K562 (cell line): ENCODE measurements at regions not wholly inside any gene's neighbourhood (a gene's known extent, or its start where the extent isn't known, plus 50 kb on each side); places are given as distances from the start of the nearest gene placed in this dataset.

Source experiments
- ATAC-seq: fragments of 200-7000 bp; cut with Tn5 transposase; 3 replicates; pipeline ENCODE4 v1.9.1; 2020; ENCODE audit warnings: moderate library complexity
- BruUV-seq: library from RNA; stranded (reverse); fragments of 400-500 nt; replicated peaks from 2 replicates; lab custom pipeline; 2021; lab: Mats Ljungman, UMichigan
- CTCF ChIA-PET: fragments of 300-600 bp; formaldehyde crosslinking; extraction: SDS; loops from one replicate; lab custom pipeline; 2021; ENCODE audit warnings: low intra/inter-chr PET ratio; lab: Yijun Ruan, JAX
- POLR2A ChIA-PET: fragments of 300-600, 350-650 bp; sonication (Branson Sonifier 250); formaldehyde crosslinking; extraction: SDS; loops from one replicate; lab custom pipeline; 2021; ENCODE audit warnings: antibody characterized with exemption, inconsistent platforms; lab: Yijun Ruan, JAX
- DNase-seq, 4 experiments: peaks; one replicate each; pipeline versions ENCODE4 v3.0.0 to v3.0.0-alpha.2; 2011 to 2018; ENCODE audit warnings: low spot score in 3 of 4, mixed read lengths in 3 of 4; ENCODE audit errors: extremely low read depth in 1 of 4
- FAIRE-seq: peaks from 2 replicates; lab custom pipeline; 2011; peaks lifted over from hg19 to GRCh38; lab: Jason Lieb, UNC
- H2AFZ ChIP-seq: 2 replicates; pipeline ENCODE4 v1.6.0; 2011; ENCODE audit warnings: low read depth, low read length, control low read depth, inconsistent platforms
- H3K27ac ChIP-seq: fragments of 200-600 bp; 3 replicates; pipeline ENCODE4 v1.8.0; 2011; ENCODE audit warnings: low read depth, mild to moderate bottlenecking, control low read depth, inconsistent platforms, low read length, moderate library complexity, mixed read lengths; ENCODE audit errors: extremely low read depth
- H3K27me3 ChIP-seq, 2 experiments: fragments of 300-600 bp in 1 of 2; 2 replicates in 1 of 2; 3 replicates in 1 of 2; pipeline versions ENCODE4 v1.6.0 to v1.8.0; 2011; ENCODE audit warnings: inconsistent platforms in 2 of 2, low read length in 2 of 2, mild to moderate bottlenecking in 1 of 2, mixed read lengths in 1 of 2, moderate library complexity in 1 of 2; ENCODE audit not compliant: control insufficient read depth in 2 of 2, insufficient read depth in 2 of 2
- H3K36me3 ChIP-seq: fragments of 300-600 bp; 3 replicates; pipeline ENCODE4 v1.8.0; 2011; ENCODE audit warnings: mild to moderate bottlenecking, low read length, inconsistent platforms; ENCODE audit not compliant: control insufficient read depth, insufficient read depth
- H3K4me1 ChIP-seq, 2 experiments: fragments of 200-600 bp in 1 of 2; replicated peaks in 1 of 2; 2 replicates in 1 of 2; 3 replicates in 1 of 2; pipeline versions ENCODE4 v1.5.1 to v1.8.0; 2011; ENCODE audit warnings: inconsistent platforms in 2 of 2, low read length in 2 of 2, mild to moderate bottlenecking in 1 of 2, mixed read lengths in 1 of 2, moderate library complexity in 1 of 2; ENCODE audit not compliant: control insufficient read depth in 2 of 2, insufficient read depth in 2 of 2
- H3K4me2 ChIP-seq: 2 replicates; pipeline ENCODE4 v1.6.1; 2011; ENCODE audit warnings: low read length, control low read depth, inconsistent platforms, mixed read lengths; ENCODE audit not compliant: insufficient read depth
- H3K4me3 ChIP-seq: fragments of 200-600 bp; sonication (generic), shearing (Covaris generic); 2 replicates; pipeline ENCODE4 v1.5.1; 2016; ENCODE audit warnings: control low read depth, inconsistent platforms
- H3K79me2 ChIP-seq: fragments of 200-600 bp; 3 replicates; pipeline ENCODE4 v1.8.0; 2011; ENCODE audit warnings: low read length, inconsistent platforms; ENCODE audit not compliant: control insufficient read depth, insufficient read depth
- H3K9ac ChIP-seq, 2 experiments: 2 replicates each; pipeline versions ENCODE4 v1.6.0 to v1.6.1; 2011; ENCODE audit warnings: low read depth in 2 of 2, low read length in 2 of 2, control low read depth in 1 of 2, inconsistent platforms in 1 of 2, mild to moderate bottlenecking in 1 of 2, mixed read lengths in 1 of 2; ENCODE audit not compliant: insufficient read depth in 1 of 2
- H3K9me1 ChIP-seq: one replicate; pipeline ENCODE4 v1.6.0; 2011; ENCODE audit warnings: inconsistent platforms, mild to moderate bottlenecking, low read length, moderate library complexity; ENCODE audit not compliant: control insufficient read depth, insufficient read depth
- H3K9me3 ChIP-seq: replicated peaks from 2 replicates; pipeline ENCODE4 v1.5.1; 2011; ENCODE audit warnings: low read depth, low read length, inconsistent platforms; ENCODE audit not compliant: control insufficient read depth, insufficient read depth
- H4K20me1 ChIP-seq: replicated peaks from 2 replicates; pipeline ENCODE4 v1.6.1; 2011; ENCODE audit warnings: low read length, inconsistent platforms, mixed read lengths; ENCODE audit not compliant: control insufficient read depth, insufficient read depth
- AFF4 ChIP-seq: sonication (generic); formaldehyde crosslinking; IDR thresholded peaks from 2 replicates; pipeline ENCODE4 v1.8.0; 2023; ENCODE audit warnings: mild to moderate bottlenecking, missing genetic modification reagents
- ATF2 ChIP-seq: sonication (generic); formaldehyde crosslinking; IDR thresholded peaks from 2 replicates; pipeline ENCODE4 v1.8.1; 2022; ENCODE audit warnings: missing genetic modification reagents
- BACH1 ChIP-seq: fragments of 200-800 bp; sonication (Bioruptor generic); IDR thresholded peaks from 2 replicates; pipeline ENCODE4 v1.6.1; 2016; ENCODE audit warnings: missing genetic modification characterization, missing compliant biosample characterization
- FOXO4 ChIP-seq: fragments of 450-650 bp; formaldehyde crosslinking; IDR thresholded peaks from 2 replicates; pipeline ENCODE4 v1.4.0; 2020; ENCODE audit warnings: mild to moderate bottlenecking, moderate library complexity
- HEY1 ChIP-seq: fragments of 250-450 bp; sonication (Bioruptor Pico); IDR thresholded peaks from 2 replicates; pipeline ENCODE4 v1.5.0; 2020; ENCODE audit warnings: mild to moderate bottlenecking, moderate library complexity, borderline replicate concordance
- NR1H2 ChIP-seq: sonication (generic); formaldehyde crosslinking; IDR thresholded peaks from 2 replicates; pipeline ENCODE4 v1.4.0; 2020; ENCODE audit warnings: mild to moderate bottlenecking, missing genetic modification reagents
- SNAPC5 ChIP-seq: fragments of 250-450 bp; sonication (Bioruptor Pico); IDR thresholded peaks from 2 replicates; pipeline ENCODE4 v1.8.0; 2021; ENCODE audit warnings: moderate library complexity, mild to moderate bottlenecking, inconsistent platforms
- TGIF2 ChIP-seq: sonication (generic); formaldehyde crosslinking; IDR thresholded peaks from 2 replicates; pipeline ENCODE4 v1.8.1; 2022; ENCODE audit warnings: mild to moderate bottlenecking, missing genetic modification reagents, moderate library complexity
- THRA ChIP-seq: fragments of 450-650 bp; IDR thresholded peaks from 2 replicates; pipeline ENCODE4 v1.6.1; 2017; ENCODE audit warnings: mild to moderate bottlenecking, moderate library complexity
- WGBS: fragments of 100-300 bp; shearing (Covaris generic); methylation state at CpG from one replicate; pipeline ENCODE4 v1.1.6; 2016; ENCODE audit warnings: low coverage, mixed read lengths; ENCODE audit not compliant: insufficient coverage; ENCODE audit errors: missing lambda C conversion rate; 5-methylcytosine and 5-hydroxymethylcytosine counted together
- in situ Hi-C: fragments of 300-500 bp; cut with MboI; formaldehyde crosslinking; loops from 4 replicates; pipeline ENCODE4 v1.15.0; 2018; ENCODE audit warnings: inconsistent platforms, mixed read lengths
- intact Hi-C: fragments of 100-400 bp; cut with micrococcal nuclease; formaldehyde crosslinking; loops from 2 replicates; pipeline ENCODE4 v1.14.2; 2022

- in situ Hi-C loops: no loop called here
- no peaks in the 10 kb centered on the region for H3K79me2 ChIP-seq
- intact Hi-C loops: no loop called here
- no peak overlapping the region for H3K4me2 ChIP-seq
- H3K27me3 ChIP-seq: no peaks in the 10 kb centered on the region
- no peak overlapping the region for H3K4me3 ChIP-seq
- no peaks in the 10 kb centered on the region for H3K9me1 ChIP-seq
- H2AFZ ChIP-seq: no peak overlapping the region
- H3K4me1 ChIP-seq: no peaks in the 10 kb centered on the region
- H3K9ac ChIP-seq: no peak overlapping the region
- no peaks in the 10 kb centered on the region for H3K36me3 ChIP-seq
- no peaks in the 10 kb centered on the region for H3K9me3 ChIP-seq
- no peaks in the 10 kb centered on the region for H4K20me1 ChIP-seq
- WGBS: 0% methylated on average over 10 of the region's 10 CpGs
- no TSS peak for BruUV-seq
- no peak overlapping the region for H3K27ac ChIP-seq
- ATAC-seq: no peak
- ChIA-PET POLR2A (no interaction called here), CTCF (no interaction called here)
- no peak for FAIRE-seq
- no peak for DNase-seq
- TF ChIP-seq SNAPC5: no peak
- TF ChIP-seq AFF4 (CRISPR knock-in tag): no peak
- no peak for TF ChIP-seq NR1H2 (CRISPR knock-in tag)
- TF ChIP-seq FOXO4: no peak
- no peak for TF ChIP-seq TGIF2 (CRISPR knock-in tag)
- TF ChIP-seq THRA: no peak
- TF ChIP-seq HEY1: no peak
- no peak for TF ChIP-seq ATF2 (CRISPR knock-in tag)
- no peak for TF ChIP-seq BACH1 (tag)
Measured at GRCh38 chr10:126854726-126855495, 50.3 kb upstream of the DOCK1 start.
